ENCODE measurements at regions not wholly inside any gene's neighbourhood (a gene's known extent, or its start where the extent isn't known, plus 50 kb on each side); places are given as distances from the start of the nearest gene placed in this dataset.

DNA sequence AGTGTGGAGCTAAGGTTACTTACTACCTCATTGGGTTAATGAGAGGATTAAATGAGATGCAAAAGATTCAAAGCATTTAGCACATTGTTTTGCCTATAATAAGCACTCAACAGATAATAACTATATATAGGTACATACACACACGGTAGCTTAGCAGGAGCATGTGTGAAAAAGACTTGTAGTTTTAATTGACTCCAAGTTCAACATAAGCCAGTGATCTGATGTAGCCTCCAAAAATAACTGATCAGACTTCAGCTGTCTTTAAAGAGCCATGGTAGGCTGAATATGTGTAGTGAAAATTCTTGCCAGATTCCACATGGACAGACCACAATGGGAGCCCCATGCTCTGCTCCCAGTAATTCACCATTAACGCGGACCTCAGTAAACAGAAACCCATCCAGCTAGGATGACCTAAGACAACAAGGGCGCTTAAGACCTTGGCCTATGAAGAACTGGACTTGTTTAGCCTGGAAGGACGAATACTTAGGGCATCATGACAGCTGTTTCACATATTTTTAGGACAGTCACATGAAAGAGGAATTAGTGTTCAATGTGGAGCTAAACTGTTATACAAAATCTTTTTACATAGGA is 115.1 kb upstream of the ZNF366 start:
- Histone ChIP-seq H3K4me2 (no peak overlapping the region), H3F3A (replicated peaks; ENCODE audit: low read depth) (no peaks in the 10 kb centered on the region), H3K36me3 (ENCODE audit: insufficient read depth) (no peaks in the 10 kb centered on the region), H3K9me2 (ENCODE audit: insufficient read depth) (peaks cover 9% of the 10 kb centered on the region), H3K27ac (ENCODE audit: low read depth) (no peak overlapping the region), H3K27me3 (ENCODE audit: insufficient read depth) (no peaks in the 10 kb centered on the region), H3K4me3 (no peak overlapping the region), H4K20me1 (replicated peaks; ENCODE audit: insufficient read depth) (no peaks in the 10 kb centered on the region), H3K79me2 (replicated peaks; ENCODE audit: insufficient read depth) (no peaks in the 10 kb centered on the region), H3K4me1 (ENCODE audit: insufficient read depth) (peaks cover 6% of the 10 kb centered on the region), H2AFZ (no peak overlapping the region)
- Mint-ChIP-seq H3K27ac (no peak overlapping the region), H3K4me3 (no peak overlapping the region), H3K36me3 (ENCODE audit: low read depth) (no peaks in the 10 kb centered on the region), H3K4me1 (peaks cover 21% of the 10 kb centered on the region), H3K9me3 (no peaks in the 10 kb centered on the region), H3K27me3 (ENCODE audit: insufficient read depth, low read depth, poor library complexity) (peaks cover 7% of the 10 kb centered on the region)
- TF ChIP-seq ZNF114 (CRISPR knock-in tag; IDR thresholded peaks at IDR 0.05): no peak
- TF ChIP-seq, protein P1, sequence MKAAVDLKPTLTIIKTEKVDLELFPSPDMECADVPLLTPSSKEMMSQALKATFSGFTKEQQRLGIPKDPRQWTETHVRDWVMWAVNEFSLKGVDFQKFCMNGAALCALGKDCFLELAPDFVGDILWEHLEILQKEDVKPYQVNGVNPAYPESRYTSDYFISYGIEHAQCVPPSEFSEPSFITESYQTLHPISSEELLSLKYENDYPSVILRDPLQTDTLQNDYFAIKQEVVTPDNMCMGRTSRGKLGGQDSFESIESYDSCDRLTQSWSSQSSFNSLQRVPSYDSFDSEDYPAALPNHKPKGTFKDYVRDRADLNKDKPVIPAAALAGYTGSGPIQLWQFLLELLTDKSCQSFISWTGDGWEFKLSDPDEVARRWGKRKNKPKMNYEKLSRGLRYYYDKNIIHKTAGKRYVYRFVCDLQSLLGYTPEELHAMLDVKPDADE (IDR thresholded peaks at IDR 0.05): no peak
- no peak for TF ChIP-seq JUNB (IDR thresholded peaks at IDR 0.05; ENCODE audit: unreplicated experiment)
- TF ChIP-seq, protein P2, sequence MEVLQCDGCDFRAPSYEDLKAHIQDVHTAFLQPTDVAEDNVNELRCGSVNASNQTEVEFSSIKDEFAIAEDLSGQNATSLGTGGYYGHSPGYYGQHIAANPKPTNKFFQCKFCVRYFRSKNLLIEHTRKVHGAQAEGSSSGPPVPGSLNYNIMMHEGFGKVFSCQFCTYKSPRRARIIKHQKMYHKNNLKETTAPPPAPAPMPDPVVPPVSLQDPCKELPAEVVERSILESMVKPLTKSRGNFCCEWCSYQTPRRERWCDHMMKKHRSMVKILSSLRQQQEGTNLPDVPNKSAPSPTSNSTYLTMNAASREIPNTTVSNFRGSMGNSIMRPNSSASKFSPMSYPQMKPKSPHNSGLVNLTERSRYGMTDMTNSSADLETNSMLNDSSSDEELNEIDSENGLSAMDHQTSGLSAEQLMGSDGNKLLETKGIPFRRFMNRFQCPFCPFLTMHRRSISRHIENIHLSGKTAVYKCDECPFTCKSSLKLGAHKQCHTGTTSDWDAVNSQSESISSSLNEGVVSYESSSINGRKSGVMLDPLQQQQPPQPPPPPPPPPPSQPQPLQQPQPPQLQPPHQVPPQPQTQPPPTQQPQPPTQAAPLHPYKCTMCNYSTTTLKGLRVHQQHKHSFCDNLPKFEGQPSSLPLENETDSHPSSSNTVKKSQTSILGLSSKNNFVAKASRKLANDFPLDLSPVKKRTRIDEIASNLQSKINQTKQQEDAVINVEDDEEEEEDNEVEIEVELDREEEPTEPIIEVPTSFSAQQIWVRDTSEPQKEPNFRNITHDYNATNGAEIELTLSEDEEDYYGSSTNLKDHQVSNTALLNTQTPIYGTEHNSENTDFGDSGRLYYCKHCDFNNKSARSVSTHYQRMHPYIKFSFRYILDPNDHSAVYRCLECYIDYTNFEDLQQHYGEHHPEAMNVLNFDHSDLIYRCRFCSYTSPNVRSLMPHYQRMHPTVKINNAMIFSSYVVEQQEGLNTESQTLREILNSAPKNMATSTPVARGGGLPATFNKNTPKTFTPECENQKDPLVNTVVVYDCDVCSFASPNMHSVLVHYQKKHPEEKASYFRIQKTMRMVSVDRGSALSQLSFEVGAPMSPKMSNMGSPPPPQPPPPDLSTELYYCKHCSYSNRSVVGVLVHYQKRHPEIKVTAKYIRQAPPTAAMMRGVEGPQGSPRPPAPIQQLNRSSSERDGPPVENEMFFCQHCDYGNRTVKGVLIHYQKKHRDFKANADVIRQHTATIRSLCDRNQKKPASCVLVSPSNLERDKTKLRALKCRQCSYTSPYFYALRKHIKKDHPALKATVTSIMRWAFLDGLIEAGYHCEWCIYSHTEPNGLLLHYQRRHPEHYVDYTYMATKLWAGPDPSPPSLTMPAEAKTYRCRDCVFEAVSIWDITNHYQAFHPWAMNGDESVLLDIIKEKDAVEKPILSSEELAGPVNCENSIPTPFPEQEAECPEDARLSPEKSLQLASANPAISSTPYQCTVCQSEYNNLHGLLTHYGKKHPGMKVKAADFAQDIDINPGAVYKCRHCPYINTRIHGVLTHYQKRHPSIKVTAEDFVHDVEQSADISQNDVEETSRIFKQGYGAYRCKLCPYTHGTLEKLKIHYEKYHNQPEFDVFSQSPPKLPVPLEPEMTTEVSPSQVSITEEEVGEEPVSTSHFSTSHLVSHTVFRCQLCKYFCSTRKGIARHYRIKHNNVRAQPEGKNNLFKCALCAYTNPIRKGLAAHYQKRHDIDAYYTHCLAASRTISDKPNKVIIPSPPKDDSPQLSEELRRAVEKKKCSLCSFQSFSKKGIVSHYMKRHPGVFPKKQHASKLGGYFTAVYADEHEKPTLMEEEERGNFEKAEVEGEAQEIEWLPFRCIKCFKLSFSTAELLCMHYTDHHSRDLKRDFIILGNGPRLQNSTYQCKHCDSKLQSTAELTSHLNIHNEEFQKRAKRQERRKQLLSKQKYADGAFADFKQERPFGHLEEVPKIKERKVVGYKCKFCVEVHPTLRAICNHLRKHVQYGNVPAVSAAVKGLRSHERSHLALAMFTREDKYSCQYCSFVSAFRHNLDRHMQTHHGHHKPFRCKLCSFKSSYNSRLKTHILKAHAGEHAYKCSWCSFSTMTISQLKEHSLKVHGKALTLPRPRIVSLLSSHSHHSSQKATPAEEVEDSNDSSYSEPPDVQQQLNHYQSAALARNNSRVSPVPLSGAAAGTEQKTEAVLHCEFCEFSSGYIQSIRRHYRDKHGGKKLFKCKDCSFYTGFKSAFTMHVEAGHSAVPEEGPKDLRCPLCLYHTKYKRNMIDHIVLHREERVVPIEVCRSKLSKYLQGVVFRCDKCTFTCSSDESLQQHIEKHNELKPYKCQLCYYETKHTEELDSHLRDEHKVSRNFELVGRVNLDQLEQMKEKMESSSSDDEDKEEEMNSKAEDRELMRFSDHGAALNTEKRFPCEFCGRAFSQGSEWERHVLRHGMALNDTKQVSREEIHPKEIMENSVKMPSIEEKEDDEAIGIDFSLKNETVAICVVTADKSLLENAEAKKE (CRISPR knock-in tag; IDR thresholded peaks at IDR 0.05): no peak
- no peak for TF ChIP-seq STAT1 (IDR thresholded peaks at IDR 0.05; ENCODE audit: unreplicated experiment)
- no peak for TF ChIP-seq NANOG (IDR thresholded peaks at IDR 0.05; ENCODE audit: borderline replicate concordance)
- TF ChIP-seq EZH2 (IDR thresholded peaks at IDR 0.05; ENCODE audit: low read depth, unreplicated experiment): no peak
- TF ChIP-seq, protein P3, sequence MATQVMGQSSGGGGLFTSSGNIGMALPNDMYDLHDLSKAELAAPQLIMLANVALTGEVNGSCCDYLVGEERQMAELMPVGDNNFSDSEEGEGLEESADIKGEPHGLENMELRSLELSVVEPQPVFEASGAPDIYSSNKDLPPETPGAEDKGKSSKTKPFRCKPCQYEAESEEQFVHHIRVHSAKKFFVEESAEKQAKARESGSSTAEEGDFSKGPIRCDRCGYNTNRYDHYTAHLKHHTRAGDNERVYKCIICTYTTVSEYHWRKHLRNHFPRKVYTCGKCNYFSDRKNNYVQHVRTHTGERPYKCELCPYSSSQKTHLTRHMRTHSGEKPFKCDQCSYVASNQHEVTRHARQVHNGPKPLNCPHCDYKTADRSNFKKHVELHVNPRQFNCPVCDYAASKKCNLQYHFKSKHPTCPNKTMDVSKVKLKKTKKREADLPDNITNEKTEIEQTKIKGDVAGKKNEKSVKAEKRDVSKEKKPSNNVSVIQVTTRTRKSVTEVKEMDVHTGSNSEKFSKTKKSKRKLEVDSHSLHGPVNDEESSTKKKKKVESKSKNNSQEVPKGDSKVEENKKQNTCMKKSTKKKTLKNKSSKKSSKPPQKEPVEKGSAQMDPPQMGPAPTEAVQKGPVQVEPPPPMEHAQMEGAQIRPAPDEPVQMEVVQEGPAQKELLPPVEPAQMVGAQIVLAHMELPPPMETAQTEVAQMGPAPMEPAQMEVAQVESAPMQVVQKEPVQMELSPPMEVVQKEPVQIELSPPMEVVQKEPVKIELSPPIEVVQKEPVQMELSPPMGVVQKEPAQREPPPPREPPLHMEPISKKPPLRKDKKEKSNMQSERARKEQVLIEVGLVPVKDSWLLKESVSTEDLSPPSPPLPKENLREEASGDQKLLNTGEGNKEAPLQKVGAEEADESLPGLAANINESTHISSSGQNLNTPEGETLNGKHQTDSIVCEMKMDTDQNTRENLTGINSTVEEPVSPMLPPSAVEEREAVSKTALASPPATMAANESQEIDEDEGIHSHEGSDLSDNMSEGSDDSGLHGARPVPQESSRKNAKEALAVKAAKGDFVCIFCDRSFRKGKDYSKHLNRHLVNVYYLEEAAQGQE (IDR thresholded peaks at IDR 0.05; ENCODE audit: unreplicated experiment): no peak
- TF ChIP-seq ZNF331 (CRISPR knock-in tag; IDR thresholded peaks at IDR 0.05; ENCODE audit: low read depth): no peak
- TF ChIP-seq CREB1 (CRISPR knock-in tag; IDR thresholded peaks at IDR 0.05; ENCODE audit: low read depth): no peak
- no peak for TF ChIP-seq POLR2AphosphoS5 (IDR thresholded peaks at IDR 0.05; ENCODE audit: low read depth)
- TF ChIP-seq EZH2phosphoT487 (IDR thresholded peaks at IDR 0.05; ENCODE audit: unreplicated experiment): no peak
- TF ChIP-seq, protein P4, sequence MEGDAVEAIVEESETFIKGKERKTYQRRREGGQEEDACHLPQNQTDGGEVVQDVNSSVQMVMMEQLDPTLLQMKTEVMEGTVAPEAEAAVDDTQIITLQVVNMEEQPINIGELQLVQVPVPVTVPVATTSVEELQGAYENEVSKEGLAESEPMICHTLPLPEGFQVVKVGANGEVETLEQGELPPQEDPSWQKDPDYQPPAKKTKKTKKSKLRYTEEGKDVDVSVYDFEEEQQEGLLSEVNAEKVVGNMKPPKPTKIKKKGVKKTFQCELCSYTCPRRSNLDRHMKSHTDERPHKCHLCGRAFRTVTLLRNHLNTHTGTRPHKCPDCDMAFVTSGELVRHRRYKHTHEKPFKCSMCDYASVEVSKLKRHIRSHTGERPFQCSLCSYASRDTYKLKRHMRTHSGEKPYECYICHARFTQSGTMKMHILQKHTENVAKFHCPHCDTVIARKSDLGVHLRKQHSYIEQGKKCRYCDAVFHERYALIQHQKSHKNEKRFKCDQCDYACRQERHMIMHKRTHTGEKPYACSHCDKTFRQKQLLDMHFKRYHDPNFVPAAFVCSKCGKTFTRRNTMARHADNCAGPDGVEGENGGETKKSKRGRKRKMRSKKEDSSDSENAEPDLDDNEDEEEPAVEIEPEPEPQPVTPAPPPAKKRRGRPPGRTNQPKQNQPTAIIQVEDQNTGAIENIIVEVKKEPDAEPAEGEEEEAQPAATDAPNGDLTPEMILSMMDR (conservative IDR thresholded peaks at IDR 0.05; ENCODE audit: low read depth in 2 of 2): no peak
- DNase-seq (ENCODE audit: low spot score): no peak
- no peak for ATAC-seq
